ENCODE measurements at regions not wholly inside any gene's neighbourhood (a gene's known extent, or its start where the extent isn't known, plus 50 kb on each side); places are given as distances from the start of the nearest gene placed in this dataset.
A peak's percentile ranks its signal among the peaks of the same experiment; 100 is the strongest.

DNA sequence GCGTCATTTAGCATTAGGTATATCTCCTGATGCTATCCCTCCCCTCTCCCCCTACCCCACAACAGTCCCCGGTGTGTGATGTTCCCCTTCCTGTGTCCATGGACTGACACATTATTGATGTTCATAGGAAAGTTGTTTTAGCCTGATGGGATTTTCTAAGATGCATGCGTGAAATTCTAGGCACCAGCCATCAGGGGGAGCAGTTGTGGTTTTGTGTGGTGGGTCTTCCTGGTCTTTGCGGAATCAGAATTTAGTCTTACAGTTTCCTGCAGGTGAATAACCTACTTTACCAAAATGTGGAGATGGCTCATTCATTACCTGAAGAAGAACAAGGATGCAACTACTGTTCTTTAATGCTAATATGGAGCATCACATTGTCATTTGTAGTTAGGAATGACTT, 455.0 kb upstream of the THBS1 start:
- no peak for ATAC-seq (ENCODE audit: low read depth in 2 of 2)
- no peak overlapping the region for H3K27ac Mint-ChIP-seq
- no peaks in the 10 kb centered on the region for H3K27me3 ChIP-seq (ENCODE audit: control insufficient read depth, insufficient read depth, low read length)
- no peaks in the 10 kb centered on the region for H3K4me1 ChIP-seq (ENCODE audit: control insufficient read depth, insufficient read depth, low read length, poor library complexity, severe bottlenecking)
- H3K9me3 Mint-ChIP-seq: peaks cover 0 to 2% (median 0%) of the 10 kb centered on the region in 7 donors
- no peaks in the 10 kb centered on the region for H3K27me3 Mint-ChIP-seq
- H3K36me3 ChIP-seq (ENCODE audit: control insufficient read depth, insufficient read depth, low read length): no peaks in the 10 kb centered on the region
- no peak overlapping the region for H3K4me3 Mint-ChIP-seq
- peak in 1 of 3 donors; percentile 46 for DNase-seq
- H3K4me1 Mint-ChIP-seq: no peaks in the 10 kb centered on the region
- H3K36me3 Mint-ChIP-seq: no peaks in the 10 kb centered on the region
- no peak overlapping the region for H3K4me3 ChIP-seq (ENCODE audit: low read depth, low read length)
- no peaks in the 10 kb centered on the region for H3K9me3 ChIP-seq (ENCODE audit: control insufficient read depth in 2 of 2, low read length in 2 of 2)
- no peak overlapping the region for H3K27ac ChIP-seq (ENCODE audit: insufficient read depth, low read length, poor library complexity, severe bottlenecking)

DNA sequence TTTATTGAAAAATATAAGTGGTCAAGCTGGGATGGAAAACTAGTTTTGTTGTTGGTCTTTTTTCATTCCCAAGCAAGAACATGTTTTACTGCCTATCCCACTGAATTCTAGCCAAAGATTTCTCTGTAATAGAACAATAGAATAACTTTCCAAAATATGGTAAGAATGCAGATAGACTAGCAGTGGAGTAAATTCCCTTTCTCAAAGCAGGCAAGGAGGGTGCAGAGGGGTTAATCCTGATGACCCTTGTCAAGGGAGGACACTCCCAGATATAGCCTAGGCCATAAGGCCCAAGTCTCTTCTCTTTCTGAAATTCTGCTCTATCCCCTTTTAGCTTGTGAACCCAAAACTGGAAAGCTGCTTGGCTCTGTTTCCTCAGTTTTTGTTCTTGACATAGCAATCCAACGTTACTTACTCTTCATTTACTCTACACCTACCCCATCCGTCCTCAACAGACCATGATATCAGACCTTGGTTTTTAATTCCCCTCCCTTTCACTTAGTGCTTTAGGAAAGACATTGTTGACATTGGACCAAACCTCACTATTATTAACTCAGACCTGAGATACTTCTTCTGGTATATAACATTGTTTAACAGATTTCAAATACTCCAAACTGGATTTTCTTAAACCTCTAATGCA, 453.6 kb upstream of the THBS1 start:
- Histone ChIP-seq H3K36me3 (ENCODE audit: control insufficient read depth, insufficient read depth, low read length) (no peaks in the 10 kb centered on the region), H3K4me3 (ENCODE audit: low read depth, low read length) (no peak overlapping the region), H3K9me3 (ENCODE audit: control insufficient read depth in 2 of 2, low read length in 2 of 2) (no peaks in the 10 kb centered on the region), H3K4me1 (ENCODE audit: control insufficient read depth, insufficient read depth, low read length, poor library complexity, severe bottlenecking) (no peaks in the 10 kb centered on the region), H3K27me3 (ENCODE audit: control insufficient read depth, insufficient read depth, low read length) (no peaks in the 10 kb centered on the region), H3K27ac (ENCODE audit: insufficient read depth, low read length, poor library complexity, severe bottlenecking) (no peak overlapping the region)
- ATAC-seq (ENCODE audit: low read depth in 2 of 2) (no peak), DNase-seq (no peak)
- Mint-ChIP-seq H3K27me3 (peaks cover 5% of the 10 kb centered on the region), H3K4me1 (no peaks in the 10 kb centered on the region), H3K27ac (no peak overlapping the region), H3K36me3 (no peaks in the 10 kb centered on the region), H3K4me3 (no peak overlapping the region), H3K9me3 (peaks cover 0 to 2% (median 0%) of the 10 kb centered on the region in 7 donors)

DNA sequence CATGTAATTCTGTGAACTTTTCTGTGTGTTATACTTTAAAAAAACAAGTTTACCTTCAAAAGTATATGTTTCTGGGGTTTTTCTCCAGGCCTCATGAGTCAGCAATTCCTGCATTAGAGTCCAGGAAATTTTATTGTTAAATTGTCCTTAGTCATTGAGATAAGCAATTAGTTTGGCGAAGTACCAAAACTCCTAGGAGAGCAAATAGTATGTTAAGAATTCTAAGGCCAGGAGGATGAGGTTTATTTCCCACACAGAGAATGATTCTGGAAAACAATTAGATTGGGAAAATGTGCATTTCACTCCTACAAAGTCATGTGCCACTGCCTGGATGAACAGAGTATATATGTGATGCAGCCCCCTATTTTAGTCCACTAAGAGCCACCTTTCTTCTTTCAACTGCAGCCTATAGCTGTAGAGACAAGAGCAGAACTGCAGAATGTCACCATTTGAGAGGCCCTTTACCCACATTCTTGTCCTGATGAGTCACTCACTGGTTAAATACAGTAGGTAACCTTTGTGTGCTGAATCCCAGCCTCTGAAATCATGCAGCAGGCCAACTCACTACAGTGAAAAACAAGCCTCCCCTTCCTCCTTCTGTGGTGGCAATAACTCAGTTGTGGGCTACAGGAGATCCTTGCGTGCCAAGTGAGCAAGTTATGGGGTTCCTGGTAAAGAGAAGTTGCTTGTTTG, 452.8 kb upstream of the THBS1 start:
- no peak overlapping the region for H3K27ac Mint-ChIP-seq
- H3K9me3 Mint-ChIP-seq: peaks cover 0 to 2% (median 0%) of the 10 kb centered on the region in 7 donors
- Histone ChIP-seq H3K27ac (ENCODE audit: insufficient read depth, low read length, poor library complexity, severe bottlenecking) (no peak overlapping the region), H3K4me1 (ENCODE audit: control insufficient read depth, insufficient read depth, low read length, poor library complexity, severe bottlenecking) (no peaks in the 10 kb centered on the region), H3K27me3 (ENCODE audit: control insufficient read depth, insufficient read depth, low read length) (peaks cover 2% of the 10 kb centered on the region), H3K9me3 (ENCODE audit: control insufficient read depth in 2 of 2, low read length in 2 of 2) (no peaks in the 10 kb centered on the region), H3K36me3 (ENCODE audit: control insufficient read depth, insufficient read depth, low read length) (no peaks in the 10 kb centered on the region), H3K4me3 (ENCODE audit: low read depth, low read length) (no peak overlapping the region)
- ATAC-seq (ENCODE audit: low read depth in 2 of 2) (no peak), DNase-seq (no peak)
- no peaks in the 10 kb centered on the region for H3K36me3 Mint-ChIP-seq
- peaks cover 5% of the 10 kb centered on the region for H3K27me3 Mint-ChIP-seq
- H3K4me1 Mint-ChIP-seq: no peaks in the 10 kb centered on the region
- H3K4me3 Mint-ChIP-seq: no peak overlapping the region

DNA sequence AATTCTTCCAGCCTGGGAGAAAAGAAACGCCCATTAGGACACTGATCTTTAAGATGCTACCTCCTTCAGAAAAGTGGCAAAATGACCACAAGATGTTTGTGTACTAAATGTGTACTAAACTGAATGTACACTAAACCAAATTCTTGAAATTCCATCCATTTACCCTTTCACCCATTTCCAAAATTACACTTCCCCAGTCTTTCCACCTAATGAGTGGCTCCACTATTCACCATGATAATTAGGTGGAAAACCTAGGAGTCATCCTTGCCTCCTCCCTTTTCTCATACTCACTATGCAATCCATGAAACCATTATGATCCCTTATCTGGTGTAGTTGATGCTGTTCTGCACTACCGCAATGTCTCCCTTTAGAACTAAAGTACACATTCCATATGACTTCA, 452.1 kb upstream of the THBS1 start:
- DNase-seq (no peak), ATAC-seq (ENCODE audit: low read depth in 2 of 2) (no peak)
- Mint-ChIP-seq H3K4me3 (no peak overlapping the region), H3K36me3 (no peaks in the 10 kb centered on the region), H3K9me3 (peaks cover 0 to 2% (median 0%) of the 10 kb centered on the region in 7 donors), H3K27me3 (peaks cover 5% of the 10 kb centered on the region), H3K27ac (no peak overlapping the region), H3K4me1 (no peaks in the 10 kb centered on the region)
- Histone ChIP-seq H3K27me3 (ENCODE audit: control insufficient read depth, insufficient read depth, low read length) (peaks cover 2% of the 10 kb centered on the region), H3K9me3 (ENCODE audit: control insufficient read depth in 2 of 2, low read length in 2 of 2) (no peaks in the 10 kb centered on the region), H3K4me3 (ENCODE audit: low read depth, low read length) (no peak overlapping the region), H3K4me1 (ENCODE audit: control insufficient read depth, insufficient read depth, low read length, poor library complexity, severe bottlenecking) (no peaks in the 10 kb centered on the region), H3K36me3 (ENCODE audit: control insufficient read depth, insufficient read depth, low read length) (no peaks in the 10 kb centered on the region), H3K27ac (ENCODE audit: insufficient read depth, low read length, poor library complexity, severe bottlenecking) (no peak overlapping the region)

GRCh38 chr15:39130556-39131379, 450.1 kb upstream of the THBS1 start:
- no peaks in the 10 kb centered on the region for H3K36me3 ChIP-seq (ENCODE audit: control insufficient read depth, insufficient read depth, low read length)
- no peaks in the 10 kb centered on the region for H3K9me3 ChIP-seq (ENCODE audit: control insufficient read depth in 2 of 2, low read length in 2 of 2)
- ATAC-seq (ENCODE audit: low read depth in 2 of 2) (no peak), DNase-seq (no peak)
- peaks cover 2% of the 10 kb centered on the region for H3K27me3 ChIP-seq (ENCODE audit: control insufficient read depth, insufficient read depth, low read length)
- H3K4me3 ChIP-seq (ENCODE audit: low read depth, low read length): no peak overlapping the region
- Mint-ChIP-seq H3K9me3 (no peaks in the 10 kb centered on the region), H3K4me1 (no peaks in the 10 kb centered on the region), H3K27me3 (peaks cover 13% of the 10 kb centered on the region), H3K36me3 (no peaks in the 10 kb centered on the region), H3K27ac (no peak overlapping the region), H3K4me3 (no peak overlapping the region)
- H3K27ac ChIP-seq (ENCODE audit: insufficient read depth, low read length, poor library complexity, severe bottlenecking): no peak overlapping the region
- no peaks in the 10 kb centered on the region for H3K4me1 ChIP-seq (ENCODE audit: control insufficient read depth, insufficient read depth, low read length, poor library complexity, severe bottlenecking)

GRCh38 chr15:39131609-39132008, 449.3 kb upstream of the THBS1 start:
- peaks cover 2% of the 10 kb centered on the region for H3K27me3 ChIP-seq (ENCODE audit: control insufficient read depth, insufficient read depth, low read length)
- Mint-ChIP-seq H3K27ac (no peak overlapping the region), H3K9me3 (no peaks in the 10 kb centered on the region), H3K4me3 (no peak overlapping the region), H3K27me3 (peaks cover 13% of the 10 kb centered on the region), H3K36me3 (no peaks in the 10 kb centered on the region), H3K4me1 (no peaks in the 10 kb centered on the region)
- H3K27ac ChIP-seq (ENCODE audit: insufficient read depth, low read length, poor library complexity, severe bottlenecking): no peak overlapping the region
- H3K9me3 ChIP-seq (ENCODE audit: control insufficient read depth in 2 of 2, low read length in 2 of 2): no peaks in the 10 kb centered on the region
- H3K36me3 ChIP-seq (ENCODE audit: control insufficient read depth, insufficient read depth, low read length): no peaks in the 10 kb centered on the region
- no peaks in the 10 kb centered on the region for H3K4me1 ChIP-seq (ENCODE audit: control insufficient read depth, insufficient read depth, low read length, poor library complexity, severe bottlenecking)
- ATAC-seq (ENCODE audit: low read depth in 2 of 2): no peak
- no peak for DNase-seq
- no peak overlapping the region for H3K4me3 ChIP-seq (ENCODE audit: low read depth, low read length)

- Histone ChIP-seq H3K27me3 (ENCODE audit: control insufficient read depth, insufficient read depth, low read length) (peaks cover 2% of the 10 kb centered on the region), H3K27ac (ENCODE audit: insufficient read depth, low read length, poor library complexity, severe bottlenecking) (no peak overlapping the region), H3K4me3 (ENCODE audit: low read depth, low read length) (no peak overlapping the region), H3K4me1 (ENCODE audit: control insufficient read depth, insufficient read depth, low read length, poor library complexity, severe bottlenecking) (no peaks in the 10 kb centered on the region), H3K36me3 (ENCODE audit: control insufficient read depth, insufficient read depth, low read length) (no peaks in the 10 kb centered on the region), H3K9me3 (ENCODE audit: control insufficient read depth in 2 of 2, low read length in 2 of 2) (no peaks in the 10 kb centered on the region)
- DNase-seq: no peak
- Mint-ChIP-seq H3K9me3 (no peaks in the 10 kb centered on the region), H3K4me1 (no peaks in the 10 kb centered on the region), H3K27ac (no peak overlapping the region), H3K27me3 (peaks cover 13% of the 10 kb centered on the region), H3K4me3 (no peak overlapping the region), H3K36me3 (no peaks in the 10 kb centered on the region)
- no peak for ATAC-seq (ENCODE audit: low read depth in 2 of 2)
Measured at GRCh38 chr15:39132070-39132469, 448.8 kb upstream of the THBS1 start.
